ENCODE measurements at regions not wholly inside any gene's neighbourhood (a gene's known extent, or its start where the extent isn't known, plus 50 kb on each side); places are given as distances from the start of the nearest gene placed in this dataset.

GRCh38 chr17:62882284-62882683 lies 74.2 kb upstream of the MARCHF10 start:
- no peak for DNase-seq (ENCODE audit: low spot score)

- no peak for DNase-seq (ENCODE audit: low spot score)
These were observed 72.0 kb upstream of the MARCHF10 start for GRCh38 chr17:62880120-62880519.

- DNase-seq (ENCODE audit: low spot score), result no peak
These were observed 68.7 kb upstream of the MARCHF10 start for GRCh38 chr17:62876673-62877405.

GRCh38 chr17:62876063-62876462 lies 67.9 kb upstream of the MARCHF10 start:
- DNase-seq (ENCODE audit: low spot score), result no peak

- no peak for DNase-seq (ENCODE audit: low spot score)
These were observed 67.2 kb upstream of the MARCHF10 start for GRCh38 chr17:62875296-62875695.

- DNase-seq (ENCODE audit: low spot score), result no peak
These were observed 63.2 kb upstream of the MARCHF10 start for GRCh38 chr17:62871291-62871690.

GRCh38 chr17:62870552-62870971 lies 62.4 kb upstream of the MARCHF10 start:
- DNase-seq (ENCODE audit: low spot score), result no peak

- no peak for DNase-seq (ENCODE audit: low spot score)
These were observed 62.0 kb upstream of the MARCHF10 start for GRCh38 chr17:62870030-62870541.

- no peak for DNase-seq (ENCODE audit: low spot score)
These were observed 60.6 kb upstream of the MARCHF10 start for GRCh38 chr17:62868723-62869122.

- DNase-seq (ENCODE audit: low spot score), result no peak
These were observed 59.9 kb upstream of the MARCHF10 start for GRCh38 chr17:62868008-62868407.

- no peak for DNase-seq (ENCODE audit: low spot score)
These were observed 59.2 kb upstream of the MARCHF10 start for GRCh38 chr17:62867303-62867702.

GRCh38 chr17:62866471-62866870 lies 58.4 kb upstream of the MARCHF10 start:
- DNase-seq (ENCODE audit: low spot score), result no peak

GRCh38 chr17:62865586-62865985 lies 57.5 kb upstream of the MARCHF10 start:
- no peak for DNase-seq (ENCODE audit: low spot score)

GRCh38 chr17:62862251-62862650 lies 54.1 kb upstream of the MARCHF10 start:
- no peak for DNase-seq (ENCODE audit: low spot score)

GRCh38 chr17:62860962-62861873 lies 53.1 kb upstream of the MARCHF10 start:
- DNase-seq (ENCODE audit: low spot score), result no peak

- no peak for DNase-seq (ENCODE audit: low spot score)
These were observed 51.0 kb upstream of the MARCHF10 start for GRCh38 chr17:62859146-62859545.

All from activated CD4-positive, alpha-beta T cell treated with anti-CD3 and anti-CD28 coated beads, Interleukin-2, Interleukin-4, amounts not matched to agents 100 ng/mL and 50 ng/mL, durations not matched to agents 16 hours and 8 hours (primary cell).